ENCODE measurements at regions not wholly inside any gene's neighbourhood (a gene's known extent, or its start where the extent isn't known, plus 50 kb on each side); places are given as distances from the start of the nearest gene placed in this dataset.

- in situ Hi-C loops (cut with MboI), result loop anchor here (10.0 kb wide), 1 partner anchor 836 kb away; no protein-coding TSS in a partner anchor
- intact Hi-C loops (cut with micrococcal nuclease), result loop anchor here (10.0 kb wide), 1 partner anchor 54 kb away; no protein-coding TSS in a partner anchor
- H3K27me3 ChIP-seq (ENCODE audit: control insufficient read depth in 2 of 2, insufficient read depth in 2 of 2, low read length in 2 of 2), result no peaks in the 10 kb centered on the region
- H3K9me1 ChIP-seq (ENCODE audit: control insufficient read depth, insufficient read depth, low read length), result no peaks in the 10 kb centered on the region
- FAIRE-seq (no peak), ATAC-seq (no peak), DNase-seq (ENCODE audit: extremely low read depth in 1 of 4, low spot score in 3 of 4) (no peak)
- no peaks in the 10 kb centered on the region for H3K9me3 ChIP-seq (replicated peaks; ENCODE audit: control insufficient read depth, insufficient read depth, low read depth, low read length)
- H3K9ac ChIP-seq (ENCODE audit: insufficient read depth in 1 of 2, low read depth in 2 of 2, low read length in 2 of 2), result no peak overlapping the region
- no peaks in the 10 kb centered on the region for H3K79me2 ChIP-seq (ENCODE audit: control insufficient read depth, insufficient read depth, low read length)
- H3K4me3 ChIP-seq, result no peak overlapping the region
- H4K20me1 ChIP-seq (replicated peaks; ENCODE audit: control insufficient read depth, insufficient read depth, low read length), result no peaks in the 10 kb centered on the region
- WGBS (ENCODE audit: insufficient coverage, low coverage, missing lambda C conversion rate), result 6% methylated on average over 5 of the region's 6 CpGs
- ChIA-PET CTCF (ENCODE audit: low intra/inter-chr PET ratio) (no interaction called here), POLR2A (interaction anchor here (0.8 kb wide), 1 partner anchor 22 kb away, joined by 3 read pairs; no protein-coding TSS in a partner anchor)
- no peak overlapping the region for H3K4me2 ChIP-seq (ENCODE audit: insufficient read depth, low read length)
- no peak overlapping the region for H2AFZ ChIP-seq (ENCODE audit: low read depth, low read length)
- no peak overlapping the region for H3K27ac ChIP-seq (ENCODE audit: extremely low read depth, low read depth, low read length)
- no TSS peak for BruUV-seq (replicated peaks)
- H3K36me3 ChIP-seq (ENCODE audit: control insufficient read depth, insufficient read depth, low read length), result no peaks in the 10 kb centered on the region
- H3K4me1 ChIP-seq (replicated peaks in 1 of 2; ENCODE audit: control insufficient read depth in 2 of 2, insufficient read depth in 2 of 2, low read length in 2 of 2), result no peaks in the 10 kb centered on the region
- TF ChIP-seq RAD21 (CRISPR knock-in tag; conservative IDR thresholded peaks at IDR 0.05 in 1 of 2, IDR thresholded peaks at IDR 0.05 in 1 of 2), result no peak
- TF ChIP-seq MEF2A (IDR thresholded peaks at IDR 0.05; ENCODE audit: control insufficient read depth, low read depth, low read length), result no peak
- no peak for TF ChIP-seq ATF6 (CRISPR knock-in tag; IDR thresholded peaks at IDR 0.05)
- TF ChIP-seq FOXP4 (CRISPR knock-in tag; IDR thresholded peaks at IDR 0.05; ENCODE audit: borderline replicate concordance), result no peak
- no peak for TF ChIP-seq CLOCK (CRISPR knock-in tag; IDR thresholded peaks at IDR 0.05; ENCODE audit: borderline replicate concordance)
- TF ChIP-seq TOE1 (IDR thresholded peaks at IDR 0.05; ENCODE audit: borderline replicate concordance), result no peak
- no peak for TF ChIP-seq TOE1 (CRISPR knock-in tag; IDR thresholded peaks at IDR 0.05; ENCODE audit: borderline replicate concordance, low read depth)
- no peak for TF ChIP-seq ZNF512 (tag; IDR thresholded peaks at IDR 0.05)
- TF ChIP-seq NR0B1 (IDR thresholded peaks at IDR 0.05; ENCODE audit: partially characterized antibody), result no peak
- no peak for TF ChIP-seq FOXA3 (CRISPR knock-in tag; conservative IDR thresholded peaks at IDR 0.05 in 1 of 2, IDR thresholded peaks at IDR 0.05 in 1 of 2)
- no peak for TF ChIP-seq ZNF263 (CRISPR knock-in tag; IDR thresholded peaks at IDR 0.05; ENCODE audit: borderline replicate concordance)
These were observed 134.1 kb upstream of the TUT7 start for GRCh38 chr9:86488345-86488744.

Measured in K562 (cell line).